HepG2 (cell line): ENCODE measurements at regions not wholly inside any gene's neighbourhood (a gene's known extent, or its start where the extent isn't known, plus 50 kb on each side); places are given as distances from the start of the nearest gene placed in this dataset.

Source experiments
- ATAC-seq: fragments of 200-7000 bp; cut with Tn5 transposase; 3 replicates; pipeline ENCODE4 v1.9.1; 2020; ENCODE audit warnings: mild to moderate bottlenecking, moderate library complexity
- BruUV-seq: library from RNA; stranded (reverse); fragments of 400-500 nt; replicated peaks from 2 replicates; lab custom pipeline; 2021; lab: Mats Ljungman, UMichigan
- CTCF ChIA-PET: fragments of 300-600 bp; formaldehyde crosslinking; extraction: SDS; loops from one replicate; lab custom pipeline; 2021; ENCODE audit warnings: low total read pairs, inconsistent platforms, low intra/inter-chr PET ratio; lab: Yijun Ruan, JAX
- POLR2A ChIA-PET: fragments of 350-600 bp; sonication (Branson Sonifier 250); formaldehyde crosslinking; loops from one replicate; lab custom pipeline; 2020; ENCODE audit warnings: antibody characterized with exemption, inconsistent platforms; lab: Yijun Ruan, JAX
- DNase-seq: peaks from one replicate; pipeline ENCODE4 v3.0.0-alpha.2; 2015; ENCODE audit warnings: low spot score
- FAIRE-seq: peaks from 3 replicates; lab custom pipeline; 2011; peaks lifted over from hg19 to GRCh38; lab: Jason Lieb, UNC
- H2AFZ ChIP-seq: one replicate; pipeline ENCODE4 v1.6.1; 2011; ENCODE audit warnings: low read length, inconsistent platforms
- H3K27ac ChIP-seq: fragments of 300-600 bp; 3 replicates; pipeline ENCODE4 v1.8.0; 2011; ENCODE audit warnings: mixed run types, mild to moderate bottlenecking, mixed read lengths, low read length, inconsistent platforms; ENCODE audit not compliant: insufficient read depth; ENCODE audit errors: extremely low read length
- H3K27me3 ChIP-seq, 2 experiments: fragments of 200-600 bp in 1 of 2; 2 replicates in 1 of 2; 3 replicates in 1 of 2; pipeline versions ENCODE4 v1.6.0 to v1.8.0; 2011; ENCODE audit warnings: low read length in 2 of 2, mild to moderate bottlenecking in 2 of 2, moderate library complexity in 2 of 2, inconsistent platforms in 1 of 2; ENCODE audit not compliant: insufficient read depth in 2 of 2, control insufficient read depth in 1 of 2
- H3K36me3 ChIP-seq, 2 experiments: fragments of 200-600 bp in 1 of 2; replicated peaks in 1 of 2; 2 replicates in 1 of 2; 3 replicates in 1 of 2; pipeline versions ENCODE4 v1.5.1 to v1.8.0; 2011; ENCODE audit warnings: low read length in 2 of 2, inconsistent platforms in 1 of 2; ENCODE audit not compliant: insufficient read depth in 2 of 2, control insufficient read depth in 1 of 2
- H3K4me1 ChIP-seq: 2 replicates; pipeline ENCODE4 v1.5.1; 2012; ENCODE audit warnings: low read length, inconsistent platforms; ENCODE audit not compliant: insufficient read depth
- H3K4me2 ChIP-seq: 2 replicates; pipeline ENCODE4 v1.6.0; 2011; ENCODE audit warnings: low read depth, low read length, inconsistent platforms
- H3K4me3 ChIP-seq, 3 experiments: fragments of 200-600 bp in 1 of 3; sonication (generic), shearing (Covaris generic) in 1 of 3; replicated peaks in 1 of 3; 2 replicates each; pipeline ENCODE4 v1.5.1; 2011 to 2016; ENCODE audit warnings: low read length in 3 of 3, inconsistent platforms in 2 of 3, low read depth in 2 of 3, mild to moderate bottlenecking in 2 of 3, control low read depth in 1 of 3, mixed read lengths in 1 of 3; ENCODE audit not compliant: insufficient read depth in 1 of 3
- H3K79me2 ChIP-seq: one replicate; pipeline ENCODE4 v1.6.1; 2011; ENCODE audit warnings: low read length, inconsistent platforms; ENCODE audit not compliant: insufficient read depth
- H3K9ac ChIP-seq: 2 replicates; pipeline ENCODE4 v1.6.0; 2011; ENCODE audit warnings: mild to moderate bottlenecking, low read depth, low read length, inconsistent platforms; ENCODE audit not compliant: insufficient read depth
- H3K9me3 ChIP-seq: 2 replicates; pipeline ENCODE4 v1.5.1; 2012; ENCODE audit warnings: mild to moderate bottlenecking, low read length
- H4K20me1 ChIP-seq: 2 replicates; pipeline ENCODE4 v1.6.0; 2011; ENCODE audit warnings: inconsistent platforms, mild to moderate bottlenecking, low read length, moderate library complexity; ENCODE audit not compliant: insufficient read depth
- ATF2 ChIP-seq: sonication (generic); formaldehyde crosslinking; IDR thresholded peaks from 2 replicates; pipeline ENCODE4 v1.4.0; 2020; ENCODE audit warnings: missing genetic modification reagents
- CREM ChIP-seq, 2 experiments: sonication (generic) in 1 of 2; formaldehyde crosslinking in 1 of 2; IDR thresholded peaks; 2 replicates each; pipeline versions ENCODE4 v1.4.0 to v1.6.1; 2016 to 2020; ENCODE audit warnings: antibody characterized with exemption in 1 of 2, mild to moderate bottlenecking in 1 of 2, missing genetic modification reagents in 1 of 2
- GLMP ChIP-seq: sonication (generic); formaldehyde crosslinking; IDR thresholded peaks from 2 replicates; pipeline ENCODE4 v1.9.0; 2021; ENCODE audit warnings: missing genetic modification reagents, mild to moderate bottlenecking, borderline replicate concordance
- HNF4A ChIP-seq: sonication (generic); formaldehyde crosslinking; IDR thresholded peaks from 2 replicates; pipeline ENCODE4 v1.4.0; 2020; ENCODE audit warnings: missing genetic modification reagents
- KAT8 ChIP-seq: IDR thresholded peaks from 2 replicates; pipeline ENCODE4 v1.6.1; 2016; ENCODE audit warnings: missing genetic modification reagents, missing compliant biosample characterization
- KDM3A ChIP-seq: IDR thresholded peaks from 2 replicates; pipeline ENCODE4 v1.6.1; 2018; ENCODE audit warnings: low read depth, missing compliant biosample characterization
- KLF16 ChIP-seq, 2 experiments: sonication (generic) in 1 of 2; formaldehyde crosslinking in 1 of 2; IDR thresholded peaks; 2 replicates each; pipeline versions ENCODE4 v1.6.1 to v1.8.0; 2016 to 2023; ENCODE audit warnings: missing genetic modification reagents in 2 of 2, missing compliant biosample characterization in 1 of 2
- MAF1 ChIP-seq: sonication (generic); formaldehyde crosslinking; IDR thresholded peaks from 2 replicates; pipeline ENCODE4 v1.5.0; 2020; ENCODE audit warnings: missing genetic modification reagents, borderline replicate concordance
- NFE2 ChIP-seq: sonication (generic); formaldehyde crosslinking; IDR thresholded peaks from 2 replicates; pipeline ENCODE4 v1.4.0; 2020; ENCODE audit warnings: missing genetic modification reagents
- PPARG ChIP-seq: conservative IDR thresholded peaks from 2 replicates; pipeline ENCODE4 v1.6.1; 2016; ENCODE audit warnings: missing biosample characterization, missing genetic modification reagents
- RFXAP ChIP-seq: sonication (generic); formaldehyde crosslinking; IDR thresholded peaks from 2 replicates; pipeline ENCODE4 v1.4.0; 2020; ENCODE audit warnings: missing genetic modification reagents, borderline replicate concordance
- ZBTB8A ChIP-seq: sonication (generic); formaldehyde crosslinking; IDR thresholded peaks from 2 replicates; pipeline ENCODE4 v1.4.0; 2020; ENCODE audit warnings: mild to moderate bottlenecking, low read depth, missing genetic modification reagents, borderline replicate concordance
- ZNF274 ChIP-seq: sonication (generic); formaldehyde crosslinking; IDR thresholded peaks from 2 replicates; pipeline ENCODE4 v1.5.1; 2020; ENCODE audit warnings: mild to moderate bottlenecking, missing genetic modification reagents
- ZNF598 ChIP-seq: sonication (generic); formaldehyde crosslinking; IDR thresholded peaks from 2 replicates; pipeline ENCODE4 v1.5.1; 2020; ENCODE audit warnings: mild to moderate bottlenecking, missing genetic modification reagents, borderline replicate concordance
- ZNF644 ChIP-seq: IDR thresholded peaks from 2 replicates; pipeline ENCODE4 v1.6.1; 2016; ENCODE audit warnings: low read depth
- ZNF772 ChIP-seq: sonication (generic); formaldehyde crosslinking; IDR thresholded peaks from 2 replicates; pipeline ENCODE4 v1.5.0; 2020; ENCODE audit warnings: mild to moderate bottlenecking, missing genetic modification reagents
- WGBS: methylation state at CpG from one replicate; pipeline ENCODE4 v1.1.6; 2017; ENCODE audit warnings: low lambda C conversion rate; 5-methylcytosine and 5-hydroxymethylcytosine counted together
- in situ Hi-C: cut with HindIII; loops from 2 replicates; pipeline ENCODE4 v1.10.0; 2017; ENCODE audit warnings: low pct_unique_long_range_greater_than_20kb; ENCODE audit not compliant: extremely low pct_ligation_motif_present
- intact Hi-C: fragments of 100-400 bp; cut with micrococcal nuclease; formaldehyde crosslinking; loops from one replicate; pipeline ENCODE4 v1.10.0; 2022; ENCODE audit not compliant: unreplicated experiment

GRCh38 chr18:43965691-43966090, 688.4 kb upstream of the SYT4 start:
- ATAC-seq (no peak), FAIRE-seq (no peak), DNase-seq (no peak)
- ChIA-PET CTCF (no interaction called here), POLR2A (no interaction called here)
- H3K27ac ChIP-seq: no peak overlapping the region
- intact Hi-C loops: no loop called here
- H2AFZ ChIP-seq: no peak overlapping the region
- H3K36me3 ChIP-seq: no peaks in the 10 kb centered on the region
- H4K20me1 ChIP-seq: no peaks in the 10 kb centered on the region
- no TSS peak for BruUV-seq
- H3K9ac ChIP-seq: no peak overlapping the region
- H3K27me3 ChIP-seq: no peaks in the 10 kb centered on the region
- TF ChIP-seq ZNF644 (CRISPR knock-in tag): no peak
- no peak for TF ChIP-seq NFE2 (CRISPR knock-in tag)
- no peak for TF ChIP-seq ZNF274 (CRISPR knock-in tag)
- no peak for TF ChIP-seq ZNF598 (CRISPR knock-in tag)
- TF ChIP-seq CREM (IDR thresholded peaks at IDR 0.05): no peak
- no peak for TF ChIP-seq CREM (CRISPR knock-in tag; IDR thresholded peaks at IDR 0.05)
- TF ChIP-seq HNF4A (CRISPR knock-in tag): no peak
- TF ChIP-seq PPARG (CRISPR knock-in tag): no peak
- TF ChIP-seq KDM3A: no peak
- TF ChIP-seq ZBTB8A (CRISPR knock-in tag): no peak
- TF ChIP-seq ZNF772 (CRISPR knock-in tag): no peak
- TF ChIP-seq RFXAP (CRISPR knock-in tag): no peak
- no peak for TF ChIP-seq ATF2 (CRISPR knock-in tag)
- TF ChIP-seq GLMP (CRISPR knock-in tag): no peak
- TF ChIP-seq KAT8 (CRISPR knock-in tag): no peak
- no peak for TF ChIP-seq MAF1
- TF ChIP-seq KLF16 (CRISPR knock-in tag; IDR thresholded peaks at IDR 0.05): no peak
- H3K4me1 ChIP-seq: no peaks in the 10 kb centered on the region
- WGBS: 1% methylated on average over 4 of the region's 4 CpGs
- in situ Hi-C loops: no loop called here
- peaks cover 25% of the 10 kb centered on the region; the same call in 1 of the 2 replicates for H3K9me3 ChIP-seq
- H3K4me2 ChIP-seq: no peak overlapping the region
- H3K4me3 ChIP-seq: no peak overlapping the region
- H3K79me2 ChIP-seq: no peaks in the 10 kb centered on the region
